ENCODE measurements at regions not wholly inside any gene's neighbourhood (a gene's known extent, or its start where the extent isn't known, plus 50 kb on each side); places are given as distances from the start of the nearest gene placed in this dataset.

- TF ChIP-seq POLR2AphosphoS5 (IDR thresholded peaks at IDR 0.05; ENCODE audit: low read depth, low read length) (no peak), REST (IDR thresholded peaks at IDR 0.05; ENCODE audit: insufficient read depth in 1 of 2, low read depth in 2 of 2, low read length in 2 of 2) (no peak), TAF1 (IDR thresholded peaks at IDR 0.05; ENCODE audit: borderline replicate concordance, insufficient read depth, low read length) (no peak), FOXP2 (optimal IDR thresholded peaks at IDR 0.05; ENCODE audit: borderline replicate concordance, extremely low read depth, extremely low read length, insufficient read depth) (no peak), SIN3A (IDR thresholded peaks at IDR 0.05; ENCODE audit: borderline replicate concordance, insufficient read depth, low read length) (no peak)
Observed at GRCh38 chr9:106218427-106218826, 524.1 kb downstream of the TMEM38B start.

- TF ChIP-seq REST (IDR thresholded peaks at IDR 0.05; ENCODE audit: insufficient read depth in 1 of 2, low read depth in 2 of 2, low read length in 2 of 2) (no peak), SIN3A (IDR thresholded peaks at IDR 0.05; ENCODE audit: borderline replicate concordance, insufficient read depth, low read length) (no peak), POLR2AphosphoS5 (IDR thresholded peaks at IDR 0.05; ENCODE audit: low read depth, low read length) (no peak), TAF1 (IDR thresholded peaks at IDR 0.05; ENCODE audit: borderline replicate concordance, insufficient read depth, low read length) (no peak), FOXP2 (optimal IDR thresholded peaks at IDR 0.05; ENCODE audit: borderline replicate concordance, extremely low read depth, extremely low read length, insufficient read depth) (no peak)
Observed at GRCh38 chr9:106218854-106219253, 524.5 kb downstream of the TMEM38B start.

GRCh38 chr9:106220415-106220814 lies 526.1 kb downstream of the TMEM38B start:
- TF ChIP-seq REST (IDR thresholded peaks at IDR 0.05; ENCODE audit: insufficient read depth in 1 of 2, low read depth in 2 of 2, low read length in 2 of 2) (no peak), TAF1 (IDR thresholded peaks at IDR 0.05; ENCODE audit: borderline replicate concordance, insufficient read depth, low read length) (no peak), POLR2AphosphoS5 (IDR thresholded peaks at IDR 0.05; ENCODE audit: low read depth, low read length) (no peak), SIN3A (IDR thresholded peaks at IDR 0.05; ENCODE audit: borderline replicate concordance, insufficient read depth, low read length) (no peak), FOXP2 (optimal IDR thresholded peaks at IDR 0.05; ENCODE audit: borderline replicate concordance, extremely low read depth, extremely low read length, insufficient read depth) (no peak)

GRCh38 chr9:106228861-106229260 lies 534.5 kb downstream of the TMEM38B start:
- TF ChIP-seq FOXP2 (optimal IDR thresholded peaks at IDR 0.05; ENCODE audit: borderline replicate concordance, extremely low read depth, extremely low read length, insufficient read depth), result no peak
- no peak for TF ChIP-seq TAF1 (IDR thresholded peaks at IDR 0.05; ENCODE audit: borderline replicate concordance, insufficient read depth, low read length)
- no peak for TF ChIP-seq SIN3A (IDR thresholded peaks at IDR 0.05; ENCODE audit: borderline replicate concordance, insufficient read depth, low read length)
- TF ChIP-seq POLR2AphosphoS5 (IDR thresholded peaks at IDR 0.05; ENCODE audit: low read depth, low read length), result no peak
- TF ChIP-seq REST (IDR thresholded peaks at IDR 0.05; ENCODE audit: insufficient read depth in 1 of 2, low read depth in 2 of 2, low read length in 2 of 2), result no peak

GRCh38 chr9:106233116-106233515 lies 538.8 kb downstream of the TMEM38B start:
- TF ChIP-seq TAF1 (IDR thresholded peaks at IDR 0.05; ENCODE audit: borderline replicate concordance, insufficient read depth, low read length) (no peak), FOXP2 (optimal IDR thresholded peaks at IDR 0.05; ENCODE audit: borderline replicate concordance, extremely low read depth, extremely low read length, insufficient read depth) (no peak)

Data from PFSK-1 (cell line).